NCI-H146 treated with DMSO at 0.1 percent for 48 hours (cell line): ENCODE measurements at regions not wholly inside any gene's neighbourhood (a gene's known extent, or its start where the extent isn't known, plus 50 kb on each side); places are given as distances from the start of the nearest gene placed in this dataset.

Experiments used
- DNase-seq: peaks from one replicate; lab custom pipeline; 2025; ENCODE audit not compliant: unreplicated experiment; lab: John Stamatoyannopoulos, UW

DNA sequence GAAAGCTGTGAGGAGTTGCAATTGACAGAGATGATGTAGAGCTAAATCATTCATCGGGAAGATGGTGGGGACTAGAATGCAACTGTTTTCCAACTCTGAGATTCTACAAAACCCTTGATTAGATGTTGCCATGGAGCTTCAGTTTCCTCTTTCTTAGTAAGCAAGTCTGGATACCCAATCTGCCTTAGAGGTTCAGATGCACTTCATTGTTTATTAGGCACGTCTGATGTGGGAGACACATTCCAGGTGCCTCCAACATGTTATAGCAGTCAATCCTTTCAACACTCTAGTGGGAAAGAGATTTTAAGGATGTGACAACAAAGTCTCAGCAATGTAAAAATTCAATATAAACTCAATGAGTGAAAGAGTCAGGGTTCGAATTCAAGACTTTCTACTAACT is 291.3 kb upstream of the PHYHIPL start:
- DNase-seq: no peak

DNA sequence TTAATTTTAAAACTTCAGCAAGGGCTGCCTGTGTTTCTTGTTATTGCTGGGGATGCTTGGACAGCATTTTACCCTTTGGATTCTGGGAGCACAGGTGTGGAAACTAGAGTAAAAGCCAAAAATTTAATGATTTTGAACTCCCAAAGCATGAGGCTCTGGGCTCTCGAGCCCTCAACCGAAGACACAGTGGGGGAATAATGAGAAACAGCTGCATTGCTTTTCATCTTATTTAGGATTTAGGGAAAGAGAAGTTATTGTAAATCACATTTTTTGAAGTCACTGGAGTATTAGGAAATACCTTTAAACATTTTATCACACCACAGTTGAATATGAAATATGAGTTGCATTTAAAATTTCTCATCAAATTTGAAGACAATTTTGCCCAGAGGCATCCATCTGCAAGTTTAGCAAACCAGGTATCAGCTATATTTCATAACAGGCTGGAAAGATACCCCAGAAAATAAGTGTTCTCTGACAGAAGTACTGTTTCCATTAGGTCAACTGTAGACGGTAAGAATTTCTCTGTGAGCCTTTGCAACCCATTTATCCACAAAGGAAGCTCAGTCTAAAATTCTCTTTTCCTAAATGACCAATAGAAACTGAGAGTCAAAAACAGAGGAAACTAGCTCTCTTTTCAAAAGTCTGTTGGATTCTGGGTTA is 290.6 kb upstream of the PHYHIPL start:
- no peak for DNase-seq

DNA sequence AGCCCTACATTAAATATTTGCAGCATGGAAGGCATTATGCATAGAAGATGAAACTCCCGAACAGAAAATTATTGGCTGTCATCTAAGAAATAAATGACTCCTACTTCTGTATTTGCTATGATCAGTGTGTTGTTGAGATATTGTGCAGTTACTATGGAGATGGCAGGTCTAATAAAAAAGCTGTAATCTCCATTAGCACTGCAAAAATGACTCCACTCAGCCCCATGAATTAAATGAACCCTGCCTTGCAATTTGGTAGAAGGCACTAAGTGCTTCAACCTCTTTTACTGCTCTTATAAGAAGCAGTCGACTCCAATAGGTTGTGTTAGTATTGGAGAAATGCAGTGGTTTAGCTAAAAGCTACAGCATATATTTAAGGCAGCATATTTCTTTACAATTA is 290.0 kb upstream of the PHYHIPL start:
- no peak for DNase-seq

DNA sequence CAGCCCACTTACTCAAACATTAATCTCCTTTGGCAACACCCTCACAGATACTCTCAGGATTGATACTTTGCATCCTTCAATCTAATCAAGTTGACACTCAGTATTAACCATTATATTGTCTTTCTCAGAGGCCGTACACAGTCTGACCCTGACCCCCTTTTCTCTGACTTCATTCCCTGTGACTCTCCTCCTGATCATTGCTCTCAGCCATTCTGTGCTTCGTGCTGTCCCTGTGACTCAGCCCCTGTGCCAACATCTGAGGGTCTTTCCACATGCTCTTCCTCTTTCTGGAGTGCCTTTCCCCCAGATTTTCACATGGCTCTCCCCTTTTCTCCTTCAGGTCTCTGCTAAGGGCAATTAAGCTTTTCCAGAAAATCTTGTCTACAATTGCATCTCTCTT is 289.0 kb upstream of the PHYHIPL start:
- no peak for DNase-seq

DNA sequence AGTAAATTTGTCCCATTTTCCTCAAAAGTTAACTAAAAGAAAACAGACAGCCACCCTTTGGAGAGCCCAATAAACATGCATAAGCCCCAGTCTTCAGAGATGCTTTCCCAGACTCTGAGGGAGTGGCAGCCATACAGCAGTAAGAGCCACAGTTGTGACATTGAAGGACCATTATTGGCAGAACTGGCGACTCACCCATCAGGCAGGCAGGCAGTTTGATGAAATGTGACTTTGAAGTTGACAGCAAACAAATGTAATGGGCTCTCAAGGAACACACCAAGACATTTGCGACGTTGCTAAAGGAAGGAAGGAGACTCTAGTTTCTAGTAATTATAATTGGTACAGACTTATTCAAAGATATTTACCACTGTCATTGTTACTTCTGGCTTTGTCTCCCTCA is 287.5 kb upstream of the PHYHIPL start:
- DNase-seq: no peak

GRCh38 chr10:58892031-58892531 is 284.4 kb upstream of the PHYHIPL start:
- DNase-seq: no peak

DNA sequence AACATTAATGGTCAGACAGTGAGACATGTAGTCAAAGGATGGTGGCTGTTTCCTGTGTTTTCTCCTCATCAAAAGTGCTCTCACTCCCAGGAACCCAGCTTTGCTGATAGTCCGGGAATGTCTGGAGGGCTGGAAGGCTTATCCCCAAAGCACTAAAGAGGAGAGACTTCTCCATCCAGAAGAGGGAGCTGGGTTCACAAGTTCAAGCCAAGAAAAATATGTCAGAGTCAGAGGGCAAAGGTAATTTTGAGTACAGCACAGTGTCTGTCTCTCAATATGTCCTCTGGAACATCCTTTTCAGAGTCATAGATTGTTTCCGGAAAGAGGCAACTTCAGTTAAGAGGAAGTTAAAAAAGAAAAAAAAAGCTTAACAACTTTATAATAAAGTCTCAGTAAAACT is 281.5 kb upstream of the PHYHIPL start:
- DNase-seq: no peak

DNA sequence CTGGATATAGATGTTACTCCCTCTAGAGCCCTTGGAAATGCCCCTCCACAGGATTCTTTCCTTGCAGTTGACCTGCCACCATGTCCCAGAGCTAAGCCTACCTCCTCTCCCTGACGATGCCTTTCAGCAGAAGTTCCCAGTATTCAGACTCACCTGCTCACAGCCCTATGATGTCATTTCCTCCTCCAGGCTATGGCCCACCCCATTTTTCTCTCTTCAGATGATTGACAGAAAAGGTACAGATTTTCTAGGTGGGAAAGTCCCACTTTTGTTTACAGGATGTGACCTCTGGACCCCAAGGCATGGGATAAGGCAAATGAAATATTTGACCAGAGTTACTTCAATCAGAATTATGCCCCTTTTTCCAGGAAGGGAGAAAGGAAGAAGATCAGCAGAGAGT is 280.2 kb upstream of the PHYHIPL start:
- no peak for DNase-seq

GRCh38 chr10:58897236-58897635 is 279.2 kb upstream of the PHYHIPL start:
- DNase-seq: no peak

DNA sequence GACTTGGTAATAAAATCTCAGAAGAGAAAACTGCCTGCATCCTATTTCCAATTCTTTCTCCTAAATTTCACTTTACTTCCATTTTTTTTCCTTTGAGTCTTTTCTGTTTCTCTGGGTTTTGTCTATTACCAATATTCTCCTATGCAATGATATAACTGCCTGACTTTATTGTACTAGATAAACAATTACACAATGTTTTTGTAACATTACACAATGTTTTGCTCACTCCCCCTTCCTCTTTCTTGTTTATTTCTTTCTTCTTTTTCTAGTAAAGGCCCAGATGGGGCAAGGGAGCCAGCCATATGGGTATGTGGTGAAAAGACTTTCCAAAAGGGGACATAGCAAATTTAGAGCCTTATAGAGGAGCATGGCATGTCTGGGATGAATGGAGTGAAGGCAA is 278.7 kb upstream of the PHYHIPL start:
- DNase-seq: no peak

DNA sequence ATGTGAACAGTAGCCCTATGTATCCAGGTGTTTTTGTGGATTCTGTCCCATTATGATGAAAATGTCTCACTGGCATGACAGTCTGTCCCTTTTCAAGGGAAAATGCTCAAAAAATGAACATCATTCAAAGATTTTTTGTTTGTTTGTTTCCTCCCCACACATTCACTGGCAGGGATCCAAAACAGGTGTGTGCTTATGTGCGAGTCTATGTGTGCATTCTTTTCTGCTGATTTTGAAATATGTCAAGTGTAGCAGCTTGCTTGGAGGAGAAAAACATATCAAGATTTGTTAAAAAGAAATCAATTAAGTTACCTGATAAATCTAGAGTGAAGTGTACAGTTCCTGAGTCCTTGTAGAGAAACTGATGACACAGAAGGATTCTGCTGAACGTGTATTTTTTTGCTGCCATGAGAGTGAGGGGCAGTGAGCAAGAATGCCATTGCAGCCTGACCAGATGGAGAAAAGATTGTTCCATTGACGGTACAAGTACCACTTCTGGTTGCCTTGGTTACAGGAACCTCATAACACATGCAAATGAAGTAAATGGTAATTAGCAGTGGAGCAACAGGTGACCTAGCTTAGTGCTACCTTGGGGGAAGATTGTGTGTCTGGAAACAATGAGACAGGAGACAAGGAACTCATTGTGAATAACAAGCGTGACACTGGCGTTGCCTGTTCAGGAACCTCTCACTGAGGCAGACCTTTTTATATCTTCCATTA is 277.4 kb upstream of the PHYHIPL start:
- DNase-seq: no peak

GRCh38 chr10:58901092-58901646 is 275.3 kb upstream of the PHYHIPL start:
- no peak for DNase-seq

- DNase-seq: no peak
Measured at GRCh38 chr10:58903071-58903470, 273.4 kb upstream of the PHYHIPL start.

GRCh38 chr10:58909881-58910280 is 266.6 kb upstream of the PHYHIPL start:
- DNase-seq: no peak

DNA sequence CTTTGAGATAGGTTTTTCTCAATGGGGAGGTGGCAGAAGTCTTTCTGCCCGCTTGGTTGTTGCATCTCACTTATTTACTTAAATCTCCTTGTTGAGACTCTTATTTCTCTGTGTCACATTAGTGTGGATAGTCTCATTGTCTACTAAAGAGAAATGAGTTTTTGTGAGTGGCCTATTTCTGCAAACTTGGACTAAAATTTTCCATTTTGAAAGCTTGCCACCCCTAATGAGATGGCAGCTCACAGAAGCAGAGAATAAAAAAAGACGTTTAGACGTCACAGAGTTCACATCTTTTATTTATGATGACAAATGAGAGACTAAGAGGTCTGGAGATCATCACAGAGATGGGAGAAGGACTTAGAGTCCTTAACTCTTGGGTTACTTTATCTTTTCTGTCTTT is 262.7 kb upstream of the PHYHIPL start:
- no peak for DNase-seq

GRCh38 chr10:58918887-58919286 is 257.6 kb upstream of the PHYHIPL start:
- DNase-seq: no peak

GRCh38 chr10:58919927-58920654 is 256.4 kb upstream of the PHYHIPL start:
- no peak for DNase-seq

DNA sequence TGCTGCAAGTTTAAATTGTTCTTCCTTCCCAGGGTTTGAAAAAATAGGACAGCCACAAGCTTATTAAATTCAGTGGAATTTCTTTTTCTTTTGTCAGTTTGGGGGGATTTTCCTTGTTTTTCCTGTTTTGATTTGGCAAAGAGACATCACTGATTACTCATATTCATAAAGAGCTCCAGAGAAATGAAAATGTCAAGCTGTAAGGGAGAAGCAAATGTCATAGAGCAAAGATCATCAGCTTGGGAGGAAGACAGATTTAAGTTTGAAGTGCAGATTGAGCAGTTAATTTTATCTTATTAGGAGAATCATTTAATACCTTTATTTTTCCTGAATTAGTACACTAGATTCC is 255.8 kb upstream of the PHYHIPL start:
- no peak for DNase-seq

DNA sequence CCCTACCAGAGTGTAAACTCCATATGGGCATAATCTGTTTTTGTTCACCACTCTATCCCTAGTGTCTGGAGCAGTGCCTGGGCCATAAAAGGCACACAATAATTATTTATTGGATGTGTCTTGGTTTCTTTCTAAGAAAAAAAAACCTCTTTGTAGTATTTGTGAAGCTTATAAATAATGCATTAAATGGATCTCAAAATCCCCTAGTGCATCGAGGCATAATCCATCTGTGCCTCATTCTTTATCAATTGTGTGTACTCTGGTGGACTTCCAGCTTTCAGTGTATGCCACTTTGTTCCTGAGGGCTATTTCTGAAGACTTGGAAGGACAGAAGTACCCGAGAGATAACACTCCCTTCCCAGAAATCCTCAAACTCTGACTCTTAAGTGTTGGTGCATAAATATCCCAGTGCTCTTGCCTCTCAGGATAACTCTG is 255.0 kb upstream of the PHYHIPL start:
- no peak for DNase-seq

GRCh38 chr10:58925381-58925780 is 251.1 kb upstream of the PHYHIPL start:
- no peak for DNase-seq

DNA sequence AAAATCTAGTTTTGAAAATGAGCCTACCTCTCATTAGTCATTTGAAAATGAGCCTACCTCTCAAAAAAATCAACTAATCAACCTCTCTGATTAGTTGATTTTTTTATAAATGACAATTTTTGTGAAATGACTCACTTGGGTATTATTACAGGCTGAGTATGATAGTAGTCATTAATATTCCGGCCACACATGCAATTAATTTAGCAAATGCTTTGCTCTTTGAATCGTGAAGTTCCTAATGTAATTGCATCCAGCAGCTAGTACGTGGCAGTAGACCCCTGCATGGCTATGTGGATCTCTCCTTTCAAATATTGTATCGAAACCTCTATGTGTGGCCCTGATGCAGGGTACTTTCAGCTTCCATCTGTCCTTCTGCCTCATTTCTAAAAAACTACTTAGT is 245.9 kb upstream of the PHYHIPL start:
- no peak for DNase-seq

DNA sequence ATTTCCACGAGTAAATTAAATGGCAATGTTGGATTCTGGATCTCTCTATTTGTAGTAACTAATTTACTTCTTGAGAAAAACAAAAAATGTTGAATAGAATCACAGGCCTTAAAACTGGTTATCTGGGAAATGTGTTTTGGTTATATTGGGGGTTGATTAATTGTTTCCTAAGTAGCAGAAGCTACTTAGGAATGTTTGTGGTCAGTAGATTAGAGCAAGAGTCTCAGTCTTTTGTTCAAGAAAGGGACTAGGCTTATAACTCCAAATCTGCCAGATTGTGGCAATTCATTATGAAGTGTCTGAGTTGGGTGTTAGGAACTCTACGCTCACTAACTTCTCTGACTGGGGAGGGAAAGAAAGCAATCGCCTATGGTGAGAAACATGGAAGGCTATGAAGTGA is 244.3 kb upstream of the PHYHIPL start:
- no peak for DNase-seq
